Kidney capillary endothelial cell (primary cell): ENCODE measurements at regions not wholly inside any gene's neighbourhood (a gene's known extent, or its start where the extent isn't known, plus 50 kb on each side); places are given as distances from the start of the nearest gene placed in this dataset.

Experiments
- DNase-seq: peaks from one replicate; pipeline ENCODE4 v3.0.0-alpha.2; 2018; ENCODE audit warnings: low spot score

DNA sequence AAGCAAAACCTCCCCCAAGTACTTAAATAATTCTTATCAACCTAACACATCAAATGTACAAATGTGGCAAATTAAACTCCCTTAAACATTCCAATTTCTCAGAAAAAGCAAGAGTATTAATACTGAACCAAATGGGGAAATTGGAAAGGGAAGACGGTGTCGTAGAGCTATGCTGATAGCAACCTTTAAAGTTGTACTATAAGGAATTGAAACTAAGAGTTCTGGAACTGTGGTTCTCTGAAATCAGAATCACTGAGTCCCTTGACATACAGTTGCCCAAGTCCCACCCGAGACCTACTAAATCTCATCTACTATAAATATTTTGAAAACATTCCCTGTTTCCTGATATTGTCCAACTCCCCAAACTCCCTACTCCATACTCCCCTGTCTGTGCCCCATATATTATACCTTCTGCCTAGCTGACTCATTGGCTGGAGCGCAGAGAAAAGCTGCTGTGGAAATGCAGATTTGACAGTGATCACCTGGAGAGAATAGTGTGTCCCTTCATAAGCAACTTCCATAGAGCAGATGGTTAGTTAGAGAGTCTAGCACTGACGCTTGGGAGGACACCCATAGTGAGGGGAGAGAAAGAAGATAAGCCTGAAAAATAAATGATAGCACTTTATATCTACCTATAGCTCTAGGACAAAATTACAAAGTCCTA, 51.4 kb upstream of the ITM2B start:
- DNase-seq: no peak

DNA sequence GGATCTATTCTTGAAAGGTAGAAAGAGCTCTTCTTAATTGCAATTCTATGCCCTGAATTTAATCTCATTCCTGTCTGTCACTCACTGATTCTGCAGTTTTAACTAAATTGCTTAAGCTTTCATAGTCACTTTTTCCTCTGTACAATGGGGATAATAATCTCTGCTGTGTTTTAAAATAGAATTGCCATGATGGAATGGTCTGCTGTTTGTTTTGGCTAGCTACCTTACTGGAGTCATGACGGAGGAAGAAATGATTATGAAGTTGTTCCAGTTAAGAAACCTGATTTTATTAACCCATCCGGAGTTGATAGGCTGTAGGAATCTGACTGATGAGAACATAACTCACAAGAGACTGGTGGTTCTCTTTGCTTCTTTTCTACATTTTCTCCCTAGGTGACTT, 54.9 kb upstream of the ITM2B start:
- DNase-seq: no peak

DNA sequence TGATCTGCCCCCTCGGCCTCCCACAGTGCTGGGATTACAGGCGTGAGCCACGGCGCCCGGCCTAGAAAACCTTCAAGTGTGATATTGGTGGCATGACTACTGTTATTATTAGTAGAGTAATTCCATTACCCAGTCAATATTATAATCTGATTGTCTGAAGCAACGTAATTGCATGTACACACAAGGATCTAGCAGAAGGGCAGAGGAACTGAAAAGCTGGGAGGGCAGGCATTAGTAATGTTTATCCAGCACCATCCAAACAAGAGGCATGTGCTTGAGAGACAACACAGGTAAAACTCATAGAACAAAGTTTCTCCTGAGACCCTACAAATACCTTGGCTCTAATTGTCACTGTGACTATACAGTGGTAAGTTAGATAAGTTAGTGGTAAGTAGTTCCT, 56.2 kb upstream of the ITM2B start:
- no peak for DNase-seq

DNA sequence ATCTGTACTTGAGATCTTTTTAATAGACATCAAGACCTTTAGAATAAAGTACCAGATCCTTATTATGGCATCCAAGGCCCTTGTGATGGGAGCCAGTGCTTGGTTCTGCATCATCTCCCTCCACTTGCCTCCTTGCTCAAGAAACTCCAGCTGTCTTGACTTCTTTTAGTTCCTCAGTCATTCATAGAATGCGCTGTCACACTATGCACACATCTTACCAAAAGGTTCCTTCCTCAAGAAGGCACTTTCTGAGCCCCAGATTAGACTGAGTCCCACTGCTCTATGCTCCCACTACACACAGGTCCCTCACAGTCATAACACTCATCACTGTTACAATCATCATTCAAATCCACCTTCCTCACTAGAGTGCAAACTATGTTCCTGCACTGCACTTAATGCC, 57.8 kb upstream of the ITM2B start:
- DNase-seq: no peak

DNA sequence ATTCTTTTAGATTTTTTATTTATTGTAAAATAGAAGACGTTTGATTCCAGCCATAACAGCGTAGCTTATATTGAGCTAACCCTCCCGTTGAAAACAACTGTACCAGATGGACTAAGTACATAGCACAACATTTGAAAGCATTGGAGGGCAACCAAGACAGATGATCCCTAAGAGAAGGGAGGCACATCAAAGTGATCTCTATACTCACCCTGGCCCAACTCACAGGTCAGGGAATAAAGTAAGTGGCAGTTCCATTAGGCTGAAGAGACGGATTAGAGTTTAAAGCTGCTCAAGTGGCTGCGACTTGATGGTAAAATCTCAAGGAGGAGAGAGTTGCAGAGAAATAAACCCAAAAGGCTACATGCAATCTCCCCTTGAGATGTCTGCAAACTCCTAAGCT, 65.1 kb upstream of the ITM2B start:
- no peak for DNase-seq

DNA sequence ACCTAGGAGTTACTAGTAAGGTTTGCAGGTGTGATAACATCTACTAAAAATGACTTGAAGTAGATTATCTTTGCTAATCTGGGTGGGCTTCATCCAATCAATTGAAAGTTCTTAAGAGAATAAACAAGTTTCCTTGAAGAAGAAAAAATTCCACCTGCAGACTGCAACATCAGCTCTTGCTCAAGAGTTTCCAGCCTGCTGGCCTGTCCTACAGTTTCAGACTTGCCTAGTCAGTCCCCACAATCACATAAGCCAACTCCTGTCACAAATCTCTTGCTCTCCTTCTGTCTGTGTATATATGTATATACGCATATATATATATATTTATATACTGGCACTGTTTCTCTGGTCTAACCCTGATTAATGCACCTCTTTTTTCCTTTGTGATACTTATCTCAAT, 67.3 kb upstream of the ITM2B start:
- DNase-seq: no peak

GRCh38 chr13:48165063-48165462, 67.9 kb upstream of the ITM2B start:
- no peak for DNase-seq

DNA sequence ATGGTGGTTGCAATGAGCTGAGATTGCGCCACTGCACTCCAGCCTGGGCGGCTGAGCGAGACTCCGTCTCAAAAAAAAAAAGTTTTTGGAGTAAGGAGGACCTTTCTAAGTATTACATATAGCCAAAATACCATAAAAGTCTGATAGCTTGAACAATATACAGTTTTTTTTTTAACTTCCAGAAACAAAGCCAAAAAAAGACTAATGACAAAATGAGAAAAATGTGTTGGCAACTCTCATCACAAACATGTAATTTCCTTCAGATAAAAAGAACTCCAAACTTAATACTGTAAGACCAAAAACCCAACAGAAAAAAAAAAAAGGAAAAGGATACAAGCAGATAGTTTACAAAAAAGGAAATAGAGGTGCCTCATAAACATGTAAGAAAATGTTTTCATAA, 68.2 kb upstream of the MED4 start:
- no peak for DNase-seq

DNA sequence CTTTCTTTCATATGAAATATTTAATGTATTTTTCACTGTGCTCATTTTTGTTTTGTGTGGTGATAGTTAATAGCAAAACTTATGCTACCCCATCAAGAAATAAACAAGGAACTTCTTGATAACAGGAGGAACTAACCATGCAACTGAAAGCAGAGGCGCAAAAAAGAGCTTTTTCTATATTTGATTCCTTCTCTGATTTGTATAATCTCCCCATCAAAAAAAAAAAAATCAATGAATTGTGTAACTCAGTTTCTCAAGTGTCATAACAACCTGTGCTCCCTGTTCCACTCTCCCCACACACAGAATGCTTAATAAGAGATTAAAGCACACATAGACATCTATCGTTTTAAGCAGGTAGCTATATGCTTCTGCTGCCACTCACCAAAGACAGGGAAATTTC, 67.3 kb upstream of the MED4 start:
- no peak for DNase-seq

DNA sequence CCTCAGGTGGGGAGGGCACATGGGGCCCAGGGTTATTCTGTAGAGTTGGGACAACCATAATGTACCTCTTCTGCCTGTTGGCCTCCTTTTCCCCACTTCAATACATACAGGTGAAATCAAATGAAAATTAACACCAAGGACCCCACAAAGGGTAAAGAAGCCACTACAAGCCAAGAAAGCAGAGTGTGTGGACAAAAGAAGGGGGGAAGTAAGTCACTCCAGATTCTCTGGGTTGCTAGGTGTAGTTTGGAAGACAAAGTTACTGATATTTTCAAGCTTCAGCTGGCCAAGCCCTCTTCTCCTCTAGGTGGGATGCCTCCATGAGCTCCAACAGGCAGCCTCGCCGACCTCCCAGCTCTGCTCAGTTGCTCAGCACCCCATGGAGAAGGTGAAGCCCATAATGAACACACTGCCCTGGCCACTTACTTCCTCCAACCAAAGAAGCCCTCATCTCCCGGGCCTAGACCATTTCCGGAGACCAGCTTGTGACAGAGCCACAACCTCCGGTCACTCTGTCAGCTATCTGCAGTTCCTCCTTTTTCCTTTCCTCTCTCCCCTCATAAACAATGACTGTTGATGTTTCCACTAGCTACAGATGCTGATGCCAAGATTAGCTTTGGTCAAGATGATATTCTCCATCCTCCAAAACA, 66.8 kb upstream of the MED4 start:
- peak; percentile 21 for DNase-seq

DNA sequence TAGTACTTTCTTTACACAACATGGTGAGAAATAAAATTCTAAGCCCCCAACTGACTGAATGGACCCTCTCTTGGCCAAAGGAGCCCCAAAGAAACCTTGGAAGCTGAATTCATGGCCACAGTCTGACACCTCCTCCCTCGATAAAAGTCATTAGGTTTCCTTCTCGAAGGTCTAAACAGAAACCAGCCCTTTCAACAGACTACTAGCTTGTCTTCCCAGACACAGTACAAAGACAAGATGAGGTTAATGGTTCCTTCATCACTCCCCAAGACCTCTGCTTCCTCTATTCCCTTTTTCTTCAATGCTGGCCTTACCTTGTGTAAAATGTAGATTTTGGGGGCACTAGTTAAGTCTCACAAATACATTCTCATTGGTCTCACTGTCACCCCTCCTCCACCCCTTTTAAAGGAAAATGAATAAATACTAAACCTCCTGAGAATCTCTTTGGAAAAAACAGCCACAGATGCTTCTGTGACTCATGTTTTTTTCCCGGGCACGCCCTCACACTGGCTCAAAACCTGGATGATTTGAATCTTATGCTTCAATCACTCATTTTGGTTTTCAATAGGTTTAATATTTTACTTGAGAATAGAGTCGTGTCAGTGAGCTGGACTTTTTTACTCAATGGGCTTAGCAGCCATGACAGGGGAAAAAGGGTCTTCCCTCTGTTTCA, 65.8 kb upstream of the MED4 start:
- DNase-seq: peak; percentile 16

DNA sequence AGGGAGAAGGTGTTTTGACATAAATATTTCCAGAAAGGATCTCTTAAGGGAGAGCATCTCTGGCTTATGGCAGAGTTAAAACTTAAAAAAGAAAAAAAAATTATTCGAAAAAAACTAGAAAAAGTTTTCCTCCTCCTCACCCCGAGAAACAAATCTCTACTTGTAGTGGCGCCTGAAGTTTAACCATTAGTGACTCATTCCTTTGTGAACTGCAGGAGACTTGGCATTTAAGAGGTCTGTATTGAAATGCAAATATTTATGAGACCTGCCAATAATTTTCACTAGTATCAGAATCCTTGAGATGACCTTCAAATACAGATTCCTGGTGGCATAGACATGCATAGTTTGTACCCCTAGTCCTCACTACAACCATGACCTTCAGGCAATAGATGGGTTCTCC, 64.9 kb upstream of the MED4 start:
- DNase-seq: no peak

DNA sequence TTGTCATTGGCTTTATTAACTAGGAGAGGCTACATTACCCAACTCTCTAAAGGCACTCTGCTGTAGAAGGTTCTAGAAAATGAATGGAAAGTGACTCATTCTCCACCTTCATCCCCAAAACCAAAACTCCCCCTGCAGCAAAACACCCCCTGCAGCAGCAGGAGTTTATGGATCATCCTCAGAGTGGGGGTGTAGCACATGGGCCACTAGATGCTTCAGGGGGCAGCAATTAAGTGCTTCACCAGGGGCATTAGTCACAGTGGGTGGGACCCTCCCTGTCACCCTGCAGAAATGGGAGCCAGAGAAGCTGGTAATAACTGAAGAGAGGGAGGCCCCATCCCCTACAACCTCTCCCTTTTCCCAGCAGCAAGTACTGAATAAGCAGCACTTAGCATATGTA, 64.5 kb upstream of the MED4 start:
- DNase-seq: no peak

GRCh38 chr13:48158915-48159314, 64.0 kb upstream of the MED4 start:
- DNase-seq: no peak

DNA sequence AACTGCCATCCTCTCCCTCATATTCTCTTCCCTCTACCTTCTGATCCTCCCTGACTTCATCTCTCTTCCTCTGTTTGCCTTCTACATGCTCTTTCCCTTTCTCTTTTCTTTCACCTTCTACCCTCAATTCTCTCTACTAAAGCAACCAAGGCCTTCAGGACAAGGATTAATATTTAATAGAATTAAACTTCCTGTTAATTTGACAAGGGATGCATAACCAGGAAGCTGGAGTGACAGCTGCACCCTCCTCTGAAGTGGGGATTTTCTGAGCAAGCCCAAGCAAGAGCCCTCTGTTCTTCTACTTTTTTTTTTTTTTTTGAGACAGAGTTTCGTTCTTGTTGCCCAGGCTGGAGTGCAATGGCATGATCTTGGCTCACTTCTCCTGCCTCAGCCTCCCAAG, 63.4 kb upstream of the MED4 start:
- no peak for DNase-seq

DNA sequence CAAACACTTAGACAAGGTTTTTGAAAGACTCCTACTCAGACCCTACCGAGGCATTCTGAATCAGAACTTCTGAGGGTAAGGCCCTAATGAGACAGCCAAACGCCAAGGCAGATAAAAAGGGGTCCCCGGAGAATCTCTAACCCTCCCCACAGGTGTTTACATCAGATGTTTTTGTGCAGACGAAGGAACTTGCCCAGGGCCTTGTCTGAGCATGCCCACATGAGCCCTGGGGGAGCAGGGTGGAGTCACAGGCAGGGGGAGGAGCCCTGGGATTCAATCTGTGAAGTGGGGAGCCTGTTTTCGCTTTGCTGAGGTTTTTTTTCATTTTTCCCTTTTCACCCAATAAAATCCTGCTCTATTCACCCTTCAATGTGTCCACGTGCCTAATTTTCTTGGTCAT, 61.6 kb upstream of the MED4 start:
- no peak for DNase-seq

- peak; percentile 79 for DNase-seq
Observed at GRCh38 chr13:48155848-48156247, 60.9 kb upstream of the MED4 start.

GRCh38 chr13:48154671-48155070, 59.8 kb upstream of the MED4 start:
- DNase-seq: no peak

- DNase-seq: no peak
Observed at GRCh38 chr13:48153186-48153585, 58.3 kb upstream of the MED4 start.

DNA sequence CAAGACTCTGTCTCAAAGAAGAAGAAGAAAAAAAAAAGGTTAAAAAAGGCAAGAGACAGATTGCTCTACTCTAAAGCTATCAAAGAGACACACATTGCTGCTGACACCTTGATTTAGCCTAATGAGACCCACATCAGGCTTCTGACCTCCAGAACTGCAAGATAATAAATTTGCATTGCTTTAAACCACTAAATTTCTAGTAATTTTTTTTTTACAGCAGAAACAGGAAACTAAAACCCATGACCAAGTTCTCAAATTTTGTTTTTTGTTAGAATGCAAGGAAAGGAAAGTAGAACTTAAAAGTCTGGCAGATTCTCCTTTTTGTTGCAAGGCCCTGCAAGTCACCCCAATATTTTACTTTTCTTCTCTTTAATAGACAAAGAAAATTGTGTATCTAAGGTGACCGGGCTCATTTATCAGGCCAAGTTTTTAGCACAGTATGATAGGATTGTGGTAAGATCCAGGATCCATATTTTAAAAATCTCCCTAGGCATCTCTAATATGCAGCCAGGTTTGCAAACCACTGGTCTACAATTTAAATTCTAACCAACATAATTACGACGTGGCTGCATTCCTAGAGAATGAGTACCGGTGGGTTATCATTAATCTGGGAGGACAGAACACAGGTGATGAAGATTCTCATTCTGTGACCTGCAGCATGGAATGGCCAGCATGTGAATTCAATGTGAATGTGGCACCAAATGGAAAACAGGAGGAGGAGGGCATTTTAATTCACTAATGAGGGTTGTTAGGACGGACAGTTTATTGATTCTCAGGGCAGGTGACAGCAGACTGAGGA, 56.7 kb upstream of the MED4 start:
- DNase-seq: no peak

DNA sequence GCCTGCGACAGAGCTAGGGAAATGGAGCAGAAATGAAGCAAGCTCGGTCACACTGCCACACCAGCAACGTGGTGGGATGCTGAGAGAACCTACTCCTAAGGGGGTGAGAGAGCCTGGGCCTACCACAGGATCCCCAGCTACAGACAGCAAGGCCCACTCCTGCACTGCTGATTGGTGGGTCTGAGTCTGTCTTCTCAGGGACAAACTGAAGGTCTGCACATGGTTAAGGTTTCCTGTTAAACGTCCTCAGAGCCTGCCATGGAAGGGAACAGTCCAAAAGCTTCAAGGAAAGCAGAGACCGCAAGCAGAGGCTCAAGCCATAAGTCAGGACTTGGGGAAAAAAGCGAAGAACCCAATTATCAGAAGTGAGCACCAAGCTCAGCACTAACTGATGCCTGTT, 53.5 kb upstream of the MED4 start:
- no peak for DNase-seq

DNA sequence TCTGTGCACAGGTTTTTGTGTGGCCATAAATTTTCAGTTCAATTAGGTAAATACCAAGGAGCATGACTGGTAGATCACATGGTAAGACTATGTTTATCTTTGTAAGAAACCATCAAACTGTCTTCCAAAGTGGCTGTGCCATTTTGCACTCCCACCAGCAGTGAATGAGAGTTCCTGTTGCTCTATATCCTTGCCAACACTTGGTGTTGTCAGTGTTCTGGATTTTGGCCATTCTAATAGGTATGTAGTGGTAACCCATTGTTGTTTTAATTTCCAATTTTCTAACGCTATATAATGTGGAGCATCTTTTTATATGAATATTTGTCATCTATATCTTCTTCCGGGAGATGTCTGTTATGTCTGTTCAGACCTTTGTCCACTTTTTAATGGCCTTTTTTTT, 51.7 kb upstream of the MED4 start:
- DNase-seq: no peak

DNA sequence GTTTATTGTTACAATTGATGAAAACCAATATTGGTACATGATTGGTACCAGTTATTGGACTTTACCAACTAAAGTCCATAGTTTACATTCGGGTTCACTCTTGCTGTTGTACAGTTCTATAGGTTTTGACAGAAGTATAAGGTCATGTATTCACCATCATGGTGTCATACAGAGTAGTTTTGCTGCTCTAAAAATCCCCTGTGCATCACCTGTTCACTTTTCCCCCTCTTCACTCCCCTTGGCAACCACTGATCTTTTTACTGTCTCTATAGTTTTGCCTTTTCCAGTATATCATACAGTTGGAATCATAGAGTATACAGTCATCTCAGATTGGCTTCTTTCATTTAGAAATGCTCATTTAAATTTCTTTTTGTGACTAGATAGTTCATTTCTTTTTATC, 51.2 kb upstream of the MED4 start:
- no peak for DNase-seq
